Glutamatergic neuron (in vitro differentiated cells): ENCODE measurements at regions not wholly inside any gene's neighbourhood (a gene's known extent, or its start where the extent isn't known, plus 50 kb on each side); places are given as distances from the start of the nearest gene placed in this dataset.

Experiments
- DNase-seq: peaks from one replicate; pipeline ENCODE4 v3.0.0; 2022
- H3K27ac Mint-ChIP-seq: one replicate; pipeline ENCODE4 v1.8.0; 2020; ENCODE audit warnings: mild to moderate bottlenecking, mixed read lengths, inconsistent platforms; ENCODE audit not compliant: unreplicated experiment
- H3K27me3 Mint-ChIP-seq: one replicate; pipeline ENCODE4 v1.8.0; 2020; ENCODE audit warnings: mild to moderate bottlenecking, moderate library complexity, mixed read lengths, inconsistent platforms; ENCODE audit not compliant: unreplicated experiment
- H3K36me3 Mint-ChIP-seq: one replicate; pipeline ENCODE4 v1.8.0; 2020; ENCODE audit warnings: mild to moderate bottlenecking, mixed read lengths, inconsistent platforms; ENCODE audit not compliant: unreplicated experiment
- H3K4me1 Mint-ChIP-seq: one replicate; pipeline ENCODE4 v1.8.0; 2020; ENCODE audit warnings: mild to moderate bottlenecking, low read depth, mixed read lengths, inconsistent platforms; ENCODE audit not compliant: unreplicated experiment
- H3K4me3 Mint-ChIP-seq: one replicate; pipeline ENCODE4 v1.8.0; 2020; ENCODE audit warnings: mild to moderate bottlenecking, mixed read lengths, inconsistent platforms; ENCODE audit not compliant: unreplicated experiment
- H3K9me3 Mint-ChIP-seq: one replicate; pipeline ENCODE4 v1.8.0; 2020; ENCODE audit warnings: mild to moderate bottlenecking, moderate library complexity, mixed read lengths, inconsistent platforms; ENCODE audit not compliant: unreplicated experiment
- CTCF ChIP-seq: fragments of 200-600 bp; sonication (generic); IDR thresholded peaks from one replicate; pipeline ENCODE4 v1.5.0; 2021; ENCODE audit not compliant: partially characterized antibody, unreplicated experiment

DNA sequence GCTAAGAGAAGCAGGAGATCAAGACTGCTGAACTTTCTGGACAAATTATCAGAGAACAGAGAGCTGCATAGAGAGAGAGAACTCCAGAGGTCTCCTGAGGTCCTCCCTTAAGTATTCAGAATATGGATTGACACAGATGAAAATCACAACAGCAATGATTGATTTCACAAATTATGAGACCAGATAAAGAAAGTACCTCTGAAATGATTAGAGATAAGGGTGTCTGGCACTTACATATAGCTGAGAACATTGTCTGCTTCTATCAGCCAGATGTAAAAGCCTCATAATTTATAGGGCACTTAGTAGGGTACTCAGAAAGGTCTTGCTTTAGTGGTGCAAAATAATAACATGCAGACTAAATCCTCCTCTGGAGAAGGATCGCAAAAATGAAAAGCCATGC is 1301.8 kb downstream of the BRINP3 start:
- TF ChIP-seq CTCF: no peak
- no peak overlapping the region for H3K4me3 Mint-ChIP-seq
- H3K9me3 Mint-ChIP-seq: no peaks in the 10 kb centered on the region
- H3K27ac Mint-ChIP-seq: no peak overlapping the region
- no peak for DNase-seq
- H3K4me1 Mint-ChIP-seq: no peaks in the 10 kb centered on the region
- no peaks in the 10 kb centered on the region for H3K27me3 Mint-ChIP-seq
- H3K36me3 Mint-ChIP-seq: no peaks in the 10 kb centered on the region

- H3K27me3 Mint-ChIP-seq: no peaks in the 10 kb centered on the region
Measured at GRCh38 chr1:189180057-189180456, 1297.6 kb downstream of the BRINP3 start.

DNA sequence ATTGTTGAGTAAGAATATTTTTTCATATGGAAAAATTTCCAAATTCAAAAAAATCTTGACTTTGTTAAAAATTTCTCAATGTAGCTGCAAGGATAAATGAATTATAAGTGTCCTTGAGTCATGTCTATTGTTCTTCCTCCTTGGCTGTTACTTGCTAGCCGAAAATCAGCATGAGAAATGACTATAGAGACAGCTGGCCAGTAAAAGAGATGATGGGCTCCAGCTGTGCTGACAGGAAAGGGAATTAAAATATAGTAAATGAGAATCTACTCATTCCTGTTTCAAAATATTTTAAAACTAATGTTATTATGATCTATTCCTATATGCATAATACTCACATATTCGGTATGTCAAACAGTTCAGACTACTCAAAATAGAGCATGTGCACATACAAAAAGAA is 1292.6 kb downstream of the BRINP3 start:
- Mint-ChIP-seq H3K27me3 (no peaks in the 10 kb centered on the region), H3K36me3 (no peaks in the 10 kb centered on the region), H3K4me3 (no peak overlapping the region), H3K27ac (no peak overlapping the region), H3K4me1 (peaks cover 8% of the 10 kb centered on the region), H3K9me3 (no peaks in the 10 kb centered on the region)
- DNase-seq: no peak
- TF ChIP-seq CTCF: no peak

More at GRCh38 chr1:189180057-189180456, 1297.6 kb downstream of the BRINP3 start:
- Mint-ChIP-seq H3K9me3 (no peaks in the 10 kb centered on the region), H3K4me1 (peaks cover under 1% of the 10 kb centered on the region), H3K27ac (no peak overlapping the region), H3K4me3 (no peak overlapping the region), H3K36me3 (no peaks in the 10 kb centered on the region)
- TF ChIP-seq CTCF: no peak
- no peak for DNase-seq

DNA sequence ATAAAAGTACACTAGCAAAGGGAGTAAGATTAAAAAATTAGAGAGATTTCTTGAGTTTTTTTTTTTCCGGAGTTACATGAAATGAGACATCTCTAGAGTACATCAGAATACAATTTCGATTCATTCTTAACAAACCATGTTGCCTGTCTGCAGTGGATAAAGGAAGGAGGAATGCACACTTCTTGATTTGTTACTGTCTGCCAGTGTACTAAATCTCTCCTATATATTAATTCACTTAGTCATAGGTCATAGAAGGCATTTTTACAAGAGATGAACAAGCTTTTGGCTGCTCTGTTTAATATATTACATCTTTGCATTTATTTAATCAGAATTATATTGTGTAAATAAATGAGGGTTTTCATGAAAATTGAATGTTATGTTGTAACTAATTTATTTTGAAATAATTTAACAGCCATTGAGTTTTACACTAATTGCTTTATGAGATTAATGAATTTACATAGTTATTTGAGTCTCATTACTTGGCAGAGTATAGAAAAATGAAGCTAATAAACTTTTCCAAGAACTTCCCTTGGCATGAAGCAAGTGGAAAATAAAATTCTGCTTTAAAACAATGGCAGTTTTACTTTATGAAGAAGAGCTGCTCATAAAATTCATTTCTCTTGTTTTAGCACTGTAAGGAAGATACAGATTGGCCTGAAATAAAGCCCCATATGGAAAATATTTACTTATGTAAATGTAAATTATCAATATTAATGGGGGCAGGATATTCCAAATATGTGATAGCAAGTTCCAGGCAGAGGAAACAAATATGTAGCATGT is 1284.7 kb downstream of the BRINP3 start:
- no peak for TF ChIP-seq CTCF
- no peaks in the 10 kb centered on the region for H3K27me3 Mint-ChIP-seq
- H3K4me1 Mint-ChIP-seq: no peaks in the 10 kb centered on the region
- DNase-seq: no peak
- H3K4me3 Mint-ChIP-seq: no peak overlapping the region
- no peaks in the 10 kb centered on the region for H3K9me3 Mint-ChIP-seq
- H3K27ac Mint-ChIP-seq: no peak overlapping the region
- no peaks in the 10 kb centered on the region for H3K36me3 Mint-ChIP-seq

DNA sequence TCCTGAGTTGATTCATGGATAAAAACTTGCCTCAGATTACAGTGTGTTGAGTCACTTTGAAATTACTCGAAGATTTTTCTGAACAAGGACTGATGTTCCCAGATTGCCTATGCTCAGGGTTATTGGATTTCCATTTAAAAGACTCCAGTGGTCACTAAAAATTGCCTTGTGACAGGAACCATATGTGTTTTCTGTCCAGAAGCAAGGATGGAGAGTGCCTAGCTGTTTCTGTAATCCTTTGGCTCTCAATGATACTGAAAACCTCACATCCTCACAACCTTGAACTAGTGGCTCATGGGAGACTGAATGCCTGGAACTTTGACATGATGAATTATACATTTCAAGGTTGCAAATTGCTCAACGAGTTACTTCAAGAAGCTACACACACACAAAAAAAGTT is 1271.8 kb downstream of the BRINP3 start:
- H3K4me1 Mint-ChIP-seq: no peaks in the 10 kb centered on the region
- no peaks in the 10 kb centered on the region for H3K27me3 Mint-ChIP-seq
- H3K27ac Mint-ChIP-seq: no peak overlapping the region
- peak; percentile 22 for TF ChIP-seq CTCF
- no peak for DNase-seq
- H3K9me3 Mint-ChIP-seq: peaks cover 3% of the 10 kb centered on the region
- no peak overlapping the region for H3K4me3 Mint-ChIP-seq
- H3K36me3 Mint-ChIP-seq: no peaks in the 10 kb centered on the region
